T-helper 1 cell treated with Interleukin-12 subunit alpha and Interleukin-12 subunit beta and Interleukin-4 antibody, amounts not matched to agents 30 μg/mL and 1 μg/mL, for 36 hours (primary cell): ENCODE measurements at regions not wholly inside any gene's neighbourhood (a gene's known extent, or its start where the extent isn't known, plus 50 kb on each side); places are given as distances from the start of the nearest gene placed in this dataset.
"Not testable (repeated sequence)": the region's sequence is repeated elsewhere in the genome, so short reads cannot be mapped to it uniquely, and the experiment has no call there.

ENCODE experiments used
- H3K27ac Mint-ChIP-seq: one replicate; pipeline ENCODE4 v1.8.0; 2021; ENCODE audit warnings: mild to moderate bottlenecking, mixed read lengths
- H3K27me3 Mint-ChIP-seq: one replicate; pipeline ENCODE4 v1.8.0; 2021; ENCODE audit warnings: low read depth, mixed read lengths
- H3K36me3 Mint-ChIP-seq: one replicate; pipeline ENCODE4 v1.8.0; 2021; ENCODE audit warnings: low read depth, mixed read lengths
- H3K4me1 Mint-ChIP-seq: one replicate; pipeline ENCODE4 v1.8.0; 2021; ENCODE audit warnings: low read depth, mixed read lengths
- H3K4me3 Mint-ChIP-seq: one replicate; pipeline ENCODE4 v1.8.0; 2021; ENCODE audit warnings: mild to moderate bottlenecking, moderate library complexity, mixed read lengths
- H3K9me3 Mint-ChIP-seq: one replicate; pipeline ENCODE4 v1.8.0; 2021; ENCODE audit warnings: mixed read lengths

DNA sequence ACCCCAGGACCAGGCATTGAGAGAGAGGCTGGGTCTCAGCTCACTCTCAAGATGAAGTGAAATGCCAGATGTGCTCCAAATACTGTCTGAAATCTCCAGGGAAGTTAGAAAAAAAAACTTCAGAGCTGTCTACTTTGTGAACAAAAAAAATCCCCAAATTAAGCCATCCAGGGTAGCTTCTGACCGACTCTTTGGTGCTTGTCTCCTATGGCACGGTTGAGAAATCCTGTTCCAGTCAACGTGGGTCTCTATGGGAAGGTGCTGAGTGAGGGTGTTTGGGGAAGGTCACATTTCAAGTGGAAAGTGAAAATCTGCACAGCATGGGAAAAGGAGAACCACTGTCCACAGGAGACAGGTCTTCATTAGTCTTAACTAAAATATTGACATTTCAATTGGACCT, 322.5 kb upstream of the CFAP20DC start:
- Mint-ChIP-seq H3K9me3 (peaks cover 10% of the 10 kb centered on the region), H3K27ac (no peak overlapping the region), H3K27me3 (no peaks in the 10 kb centered on the region), H3K36me3 (peaks cover 7% of the 10 kb centered on the region), H3K4me3 (no peak overlapping the region), H3K4me1 (peaks cover 11% of the 10 kb centered on the region)

DNA sequence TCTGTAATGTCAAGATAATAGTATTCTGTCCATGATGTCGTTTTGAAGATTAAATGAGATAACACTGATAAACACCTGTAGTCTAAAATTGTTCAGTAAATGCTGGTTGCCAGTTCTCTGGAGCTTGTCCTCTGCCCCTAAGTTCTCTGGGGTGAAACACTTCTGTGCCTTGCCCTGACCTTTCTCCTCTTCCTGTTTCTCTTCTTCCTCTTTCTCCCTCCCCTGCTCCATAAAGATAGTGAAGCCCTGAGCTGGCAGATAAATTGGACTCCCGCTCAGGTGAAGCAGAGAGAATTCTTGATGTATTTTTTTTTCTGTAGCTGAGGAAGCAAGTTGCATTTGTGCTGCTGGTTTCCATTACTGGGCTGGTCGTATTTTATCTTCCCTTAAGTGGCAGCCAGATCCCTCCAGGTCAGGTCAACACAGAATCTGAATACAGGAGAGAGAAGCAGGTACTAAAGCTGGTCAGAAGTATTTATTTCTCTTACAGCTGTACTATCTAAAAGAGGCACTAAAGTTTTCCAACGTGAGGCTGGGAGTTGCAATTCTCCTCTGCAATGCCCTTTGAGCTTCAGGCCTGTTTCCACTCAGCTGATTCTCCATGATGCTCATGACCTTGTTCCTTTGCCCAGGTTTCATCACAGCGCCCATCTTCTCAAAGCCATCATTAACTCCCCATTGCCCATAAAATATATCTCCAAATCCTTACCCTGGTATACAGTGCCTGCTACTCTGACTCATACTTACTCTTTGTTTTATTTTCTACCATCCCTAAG, 319.3 kb upstream of the CFAP20DC start:
- Mint-ChIP-seq H3K27me3 (no peaks in the 10 kb centered on the region), H3K36me3 (peaks cover 1% of the 10 kb centered on the region), H3K4me1 (peaks cover 10% of the 10 kb centered on the region), H3K27ac (no peak overlapping the region), H3K4me3 (no peak overlapping the region), H3K9me3 (no peaks in the 10 kb centered on the region)

DNA sequence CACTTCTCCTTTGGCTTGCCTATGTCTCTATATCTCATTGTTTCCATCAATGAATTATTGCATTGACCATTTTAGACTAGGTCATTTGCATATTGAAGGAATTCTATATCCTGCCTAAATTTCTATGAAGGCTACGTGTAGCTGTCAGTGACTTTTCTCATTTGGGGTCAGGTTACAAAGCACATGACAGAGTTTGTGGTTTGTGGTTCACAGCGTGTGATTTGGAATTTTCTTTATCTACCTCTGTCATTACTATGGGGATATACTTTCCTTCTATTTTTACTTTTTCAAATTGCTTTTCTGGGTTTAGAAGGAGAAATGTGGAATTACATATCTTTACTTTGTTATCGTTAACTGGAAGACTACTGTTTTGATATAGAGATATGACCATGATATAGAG, 317.3 kb upstream of the CFAP20DC start:
- no peak overlapping the region for H3K27ac Mint-ChIP-seq
- peaks cover 10% of the 10 kb centered on the region for H3K4me1 Mint-ChIP-seq
- H3K4me3 Mint-ChIP-seq = no peak overlapping the region
- H3K36me3 Mint-ChIP-seq = peaks cover 1% of the 10 kb centered on the region
- no peaks in the 10 kb centered on the region for H3K27me3 Mint-ChIP-seq
- H3K9me3 Mint-ChIP-seq = no peaks in the 10 kb centered on the region

DNA sequence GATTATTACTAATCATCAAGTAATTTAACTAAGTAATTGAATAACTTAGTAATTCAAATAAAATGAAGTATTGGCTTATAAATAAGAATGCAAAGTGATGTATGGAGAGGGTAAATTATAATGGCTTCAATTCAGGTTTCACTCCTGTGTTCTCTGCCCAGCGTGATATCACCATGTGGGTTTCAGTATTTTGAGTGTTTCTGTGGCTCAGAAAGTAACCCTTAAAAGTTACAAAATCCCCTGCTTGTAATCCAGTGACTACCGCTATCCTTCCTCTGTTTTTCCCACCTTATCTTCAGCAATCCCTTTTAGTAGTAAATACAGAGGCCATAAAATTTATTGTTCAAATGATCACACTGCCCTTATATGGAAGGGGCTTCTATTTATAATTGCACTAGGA, 316.4 kb upstream of the CFAP20DC start:
- Mint-ChIP-seq H3K9me3 (no peaks in the 10 kb centered on the region), H3K27ac (no peak overlapping the region), H3K4me1 (peaks cover 10% of the 10 kb centered on the region), H3K36me3 (no peaks in the 10 kb centered on the region), H3K4me3 (no peak overlapping the region), H3K27me3 (no peaks in the 10 kb centered on the region)

DNA sequence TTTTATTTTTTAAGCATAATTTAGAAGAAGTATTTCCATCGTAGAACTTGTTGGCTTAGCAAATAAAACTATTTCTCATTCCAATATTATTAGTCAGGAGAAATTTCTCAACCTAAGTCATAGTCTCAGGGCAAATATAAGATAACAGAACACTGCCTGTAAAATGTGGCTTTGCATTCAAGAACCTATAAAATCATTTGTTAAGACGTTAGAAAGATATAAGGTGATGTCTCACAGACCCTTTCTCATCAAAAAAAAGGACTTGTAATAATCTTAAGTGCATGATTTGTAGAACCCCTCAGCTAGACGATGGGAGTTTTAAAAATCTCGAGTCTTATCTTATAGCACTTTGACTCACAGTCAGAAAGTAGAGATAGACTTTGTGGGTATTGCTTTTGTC, 314.7 kb upstream of the CFAP20DC start:
- no peak overlapping the region for H3K4me3 Mint-ChIP-seq
- H3K36me3 Mint-ChIP-seq = no peaks in the 10 kb centered on the region
- H3K4me1 Mint-ChIP-seq = peaks cover 10% of the 10 kb centered on the region
- H3K27me3 Mint-ChIP-seq = peaks cover 3% of the 10 kb centered on the region
- H3K9me3 Mint-ChIP-seq = peaks cover 8% of the 10 kb centered on the region
- H3K27ac Mint-ChIP-seq = no peak overlapping the region

DNA sequence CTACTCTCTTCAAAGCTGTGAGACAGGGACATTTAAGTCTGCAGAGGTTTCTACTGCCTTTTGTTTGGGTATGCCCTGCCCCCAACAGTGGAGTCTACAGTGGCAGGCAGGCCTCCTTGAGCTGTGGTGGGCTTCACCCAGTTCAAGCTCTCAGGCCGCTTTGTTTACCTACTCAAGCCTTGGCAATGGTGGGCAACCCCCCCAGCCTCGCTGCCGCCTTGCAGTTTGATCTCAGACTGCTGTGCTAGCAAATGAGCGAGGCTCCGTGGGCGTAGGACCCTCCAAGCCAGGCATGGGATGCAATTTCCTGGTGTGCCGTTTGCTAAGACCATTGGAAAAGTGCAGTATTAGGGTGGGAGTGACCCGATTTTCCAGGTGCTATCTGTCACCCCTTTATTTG, 310.5 kb upstream of the CFAP20DC start:
- H3K27ac Mint-ChIP-seq, H3K27me3 Mint-ChIP-seq, H3K4me1 Mint-ChIP-seq, H3K36me3 Mint-ChIP-seq, H3K4me3 Mint-ChIP-seq: not testable (repeated sequence)
- H3K9me3 Mint-ChIP-seq = peaks cover 24% of the 10 kb centered on the region

DNA sequence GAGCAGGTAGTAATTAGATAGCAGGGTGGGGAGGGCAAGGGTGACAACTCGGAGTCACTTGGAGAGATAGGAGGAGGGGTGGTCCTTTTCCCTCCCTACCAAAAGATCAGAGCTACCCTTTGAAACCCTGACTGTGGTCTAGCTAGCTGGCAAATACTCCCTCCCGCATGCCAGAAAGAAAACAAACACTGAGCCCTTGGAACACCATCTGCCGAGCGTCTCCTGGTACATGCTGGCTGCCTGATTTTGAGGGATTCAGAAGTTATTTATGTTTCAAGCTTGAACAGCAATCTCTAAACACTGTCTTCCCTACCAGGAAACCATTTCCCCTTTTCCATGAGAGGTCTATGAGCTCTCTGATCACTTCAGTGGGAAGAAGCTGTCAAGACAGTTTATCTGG, 291.6 kb upstream of the CFAP20DC start:
- Mint-ChIP-seq H3K36me3 (no peaks in the 10 kb centered on the region), H3K4me1 (peaks cover 5% of the 10 kb centered on the region), H3K4me3 (no peak overlapping the region), H3K27ac (no peak overlapping the region), H3K27me3 (no peaks in the 10 kb centered on the region), H3K9me3 (no peaks in the 10 kb centered on the region)

DNA sequence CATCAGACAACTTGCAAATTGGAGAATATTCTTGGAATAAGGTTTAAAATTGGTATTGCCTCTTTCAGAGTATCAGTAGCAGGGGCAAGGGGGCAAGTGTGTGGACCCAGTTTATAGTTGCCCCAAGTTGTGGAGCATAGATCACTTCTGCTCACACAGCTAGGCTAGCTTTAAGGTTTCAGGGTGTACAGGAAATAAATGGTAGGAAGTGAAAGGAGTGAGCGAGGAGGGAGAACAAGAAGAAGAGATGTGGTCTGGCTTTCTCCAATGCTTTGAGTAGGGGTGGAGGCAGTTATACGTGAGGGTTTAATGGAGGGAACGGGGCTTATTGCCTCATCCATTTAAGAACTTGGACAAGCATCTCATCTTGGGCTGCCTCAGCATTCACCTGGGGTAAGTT, 290.0 kb upstream of the CFAP20DC start:
- Mint-ChIP-seq H3K36me3 (no peaks in the 10 kb centered on the region), H3K9me3 (no peaks in the 10 kb centered on the region), H3K27me3 (no peaks in the 10 kb centered on the region), H3K4me1 (peaks cover 5% of the 10 kb centered on the region), H3K27ac (no peak overlapping the region), H3K4me3 (no peak overlapping the region)

DNA sequence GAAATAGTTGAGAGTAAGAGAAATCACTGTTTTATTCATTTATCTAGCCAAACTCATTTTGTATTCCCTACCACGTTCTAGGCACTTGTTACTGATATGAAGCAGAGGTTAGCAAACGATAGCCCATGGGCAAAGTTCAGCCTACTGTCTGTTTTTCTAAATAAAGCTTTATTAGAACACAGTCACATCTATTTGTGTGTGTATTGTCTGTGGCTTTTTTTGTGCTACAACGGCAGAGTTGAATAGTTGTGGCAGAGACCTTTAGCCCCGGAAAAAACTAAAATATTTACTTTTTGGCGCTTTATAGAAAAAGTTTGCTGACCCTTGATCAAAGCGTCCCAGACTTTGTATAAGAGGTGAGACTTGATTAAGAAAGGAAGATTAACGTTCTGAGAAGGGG, 289.1 kb upstream of the CFAP20DC start:
- Mint-ChIP-seq H3K9me3 (peaks cover 2% of the 10 kb centered on the region), H3K4me3 (no peak overlapping the region), H3K27ac (no peak overlapping the region), H3K4me1 (peaks cover 5% of the 10 kb centered on the region), H3K27me3 (no peaks in the 10 kb centered on the region), H3K36me3 (peaks cover 1% of the 10 kb centered on the region)

DNA sequence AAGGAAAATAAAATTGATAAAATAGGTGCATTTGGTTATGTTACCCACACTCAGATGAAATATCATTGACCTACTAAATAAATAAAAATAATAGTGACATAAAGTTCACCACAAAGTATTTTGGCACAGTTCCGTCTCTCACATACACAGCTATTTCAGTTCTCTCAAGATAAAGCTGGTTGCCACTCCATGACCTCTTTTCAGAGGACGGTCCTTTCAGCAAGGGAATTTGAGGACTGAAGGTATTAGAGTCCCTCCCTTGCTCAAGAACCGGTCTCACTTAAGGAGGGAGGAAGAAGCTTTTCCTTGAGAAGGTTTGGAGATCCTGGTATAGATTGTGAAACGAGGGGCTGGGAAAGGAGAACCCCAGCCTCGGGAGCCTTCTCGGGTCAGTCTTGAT, 285.5 kb upstream of the CFAP20DC start:
- Mint-ChIP-seq H3K36me3 (peaks cover 4% of the 10 kb centered on the region), H3K27me3 (no peaks in the 10 kb centered on the region), H3K27ac (no peak overlapping the region), H3K4me3 (no peak overlapping the region), H3K9me3 (peaks cover 11% of the 10 kb centered on the region), H3K4me1 (peaks cover 5% of the 10 kb centered on the region)

DNA sequence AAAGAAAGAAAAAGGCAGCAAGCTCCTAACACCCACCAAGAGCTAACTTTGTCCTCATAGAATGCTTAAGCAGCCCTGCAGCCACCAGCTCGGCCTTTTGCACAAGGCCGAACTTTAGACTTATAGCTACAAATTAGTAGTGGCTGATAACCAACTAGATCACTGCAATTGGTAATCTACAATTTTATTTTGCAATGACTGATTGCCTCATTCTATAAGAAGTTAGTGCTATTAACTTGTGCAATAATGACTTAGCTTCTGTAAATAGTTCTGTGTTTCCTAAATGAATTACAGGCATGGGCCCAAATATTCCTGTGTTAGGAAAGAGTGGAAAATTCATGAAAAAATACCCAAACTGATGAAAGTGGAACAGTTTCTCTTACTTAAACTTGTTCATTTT, 284.8 kb upstream of the CFAP20DC start:
- no peak overlapping the region for H3K4me3 Mint-ChIP-seq
- no peak overlapping the region for H3K27ac Mint-ChIP-seq

DNA sequence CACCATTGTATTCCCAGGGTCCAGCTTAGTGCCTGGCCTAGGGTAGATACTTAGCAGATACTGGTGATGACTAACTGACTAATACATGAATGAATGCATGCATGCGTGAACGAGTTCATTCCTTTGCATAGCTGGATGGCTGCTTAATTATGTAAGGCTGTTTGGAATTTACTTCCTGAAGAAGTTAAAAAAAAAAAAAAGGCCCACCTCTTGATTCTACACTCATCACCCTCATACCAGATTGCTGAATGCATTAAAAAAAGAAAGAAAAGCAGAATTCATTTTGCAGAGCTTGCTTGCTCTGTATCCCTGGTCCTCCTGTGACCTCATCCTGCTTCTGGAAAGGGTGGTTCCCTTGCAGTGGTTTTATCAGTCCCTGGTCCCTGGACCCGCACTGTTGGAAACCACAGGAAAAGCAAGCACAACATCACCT, 277.6 kb upstream of the CFAP20DC start:
- Mint-ChIP-seq H3K27ac (no peak overlapping the region), H3K27me3 (no peaks in the 10 kb centered on the region), H3K36me3 (no peaks in the 10 kb centered on the region), H3K4me3 (no peak overlapping the region), H3K9me3 (peaks cover 7% of the 10 kb centered on the region), H3K4me1 (no peaks in the 10 kb centered on the region)

More for the DNA sequence above, 284.8 kb upstream of the CFAP20DC start:
- no peaks in the 10 kb centered on the region for H3K4me1 Mint-ChIP-seq
- peaks cover 17% of the 10 kb centered on the region for H3K9me3 Mint-ChIP-seq
- no peaks in the 10 kb centered on the region for H3K27me3 Mint-ChIP-seq
- peaks cover 4% of the 10 kb centered on the region for H3K36me3 Mint-ChIP-seq

DNA sequence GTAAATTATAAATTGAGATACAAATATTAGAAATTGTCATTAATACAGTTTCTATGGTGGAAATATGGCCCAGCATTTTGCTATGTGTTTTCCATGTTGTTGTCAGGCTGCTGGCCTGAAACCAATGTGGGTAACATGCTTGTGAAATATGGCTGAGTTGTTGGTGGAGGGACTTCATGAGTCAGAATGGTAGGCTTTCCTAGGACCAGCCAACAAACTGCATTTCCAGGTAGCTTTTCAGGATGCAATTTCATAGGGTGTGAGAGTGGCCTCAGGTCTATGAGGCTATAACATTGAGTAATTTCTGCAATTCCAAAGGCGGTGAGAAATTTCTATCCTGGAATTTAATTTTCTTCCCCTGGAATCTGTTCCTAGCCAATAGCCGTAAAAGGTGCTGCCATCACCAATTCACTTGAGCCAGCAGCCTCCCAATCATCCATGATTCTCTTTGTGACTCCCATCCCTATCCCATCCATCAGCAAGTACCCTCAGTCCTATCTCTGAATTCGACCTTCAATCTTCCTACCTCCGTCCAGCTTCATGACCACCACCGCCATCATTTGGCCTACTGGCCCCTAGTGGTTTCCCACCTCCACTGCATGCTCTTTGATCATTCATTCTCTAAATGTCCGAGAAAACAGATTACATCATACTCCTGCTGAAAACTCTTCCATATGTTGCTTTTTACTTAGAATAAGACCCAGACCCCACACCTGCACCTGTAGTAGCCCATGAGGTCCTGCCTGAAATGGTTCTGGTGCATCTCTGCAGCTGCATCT, 276.6 kb upstream of the CFAP20DC start:
- H3K27me3 Mint-ChIP-seq = no peaks in the 10 kb centered on the region

DNA sequence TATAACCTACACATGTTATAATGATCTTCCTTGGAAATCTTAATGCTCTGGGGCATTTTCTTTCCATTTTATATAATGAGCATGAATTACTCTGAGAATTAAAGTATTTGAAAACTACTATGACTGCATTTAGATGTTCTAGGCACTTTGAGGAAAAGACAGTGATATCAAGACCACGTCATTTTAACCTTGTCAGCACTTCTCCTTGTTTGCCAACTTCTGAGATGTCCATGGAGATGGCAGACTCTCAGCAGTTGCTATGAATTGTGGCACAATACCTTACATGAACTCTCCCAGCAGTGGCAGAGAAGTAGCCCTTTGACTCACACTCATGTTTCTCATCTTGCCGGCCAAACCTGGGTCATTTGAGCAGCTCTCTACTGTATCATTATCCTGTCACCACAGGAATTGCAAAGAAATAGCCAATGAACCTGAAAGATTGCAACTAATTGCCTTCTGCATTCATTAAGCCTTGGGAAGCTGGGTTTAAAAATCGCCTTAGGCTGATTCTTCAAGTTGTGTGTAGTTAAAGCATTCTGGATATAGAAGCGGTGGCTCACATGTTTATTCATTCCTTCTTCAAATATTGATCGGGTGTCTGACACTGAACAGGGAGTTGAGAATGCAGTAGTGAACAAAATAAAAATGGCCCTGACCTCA, 272.2 kb upstream of the CFAP20DC start:
- Mint-ChIP-seq H3K4me1 (no peaks in the 10 kb centered on the region), H3K27ac (no peak overlapping the region), H3K27me3 (no peaks in the 10 kb centered on the region), H3K9me3 (peaks cover 13% of the 10 kb centered on the region), H3K36me3 (peaks cover 2% of the 10 kb centered on the region), H3K4me3 (no peak overlapping the region)

More for the DNA sequence above, 276.6 kb upstream of the CFAP20DC start:
- H3K4me1 Mint-ChIP-seq = no peaks in the 10 kb centered on the region
- H3K27ac Mint-ChIP-seq = no peak overlapping the region
- no peaks in the 10 kb centered on the region for H3K36me3 Mint-ChIP-seq
- H3K9me3 Mint-ChIP-seq = peaks cover 13% of the 10 kb centered on the region
- no peak overlapping the region for H3K4me3 Mint-ChIP-seq

DNA sequence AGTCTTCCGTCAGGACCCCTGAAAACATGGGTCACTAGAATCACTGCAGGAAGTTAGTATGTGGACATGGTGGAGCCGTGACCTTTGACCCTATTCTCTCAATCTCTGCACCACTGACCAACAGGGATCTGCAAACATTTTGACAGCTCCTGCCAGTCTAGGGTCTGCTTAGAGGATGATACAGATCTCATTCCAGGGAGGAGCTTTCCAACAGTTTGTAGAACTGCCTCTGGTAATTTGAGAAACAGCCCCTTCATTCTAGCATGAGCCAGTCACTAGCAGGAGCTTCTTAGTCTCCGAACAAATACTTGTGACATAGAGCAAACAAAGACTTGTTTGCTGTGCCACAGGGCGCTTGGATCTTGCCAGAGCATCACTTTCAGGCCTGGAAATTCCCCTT, 270.3 kb upstream of the CFAP20DC start:
- Mint-ChIP-seq H3K27me3 (no peaks in the 10 kb centered on the region), H3K36me3 (peaks cover 2% of the 10 kb centered on the region), H3K9me3 (peaks cover 13% of the 10 kb centered on the region), H3K27ac (no peak overlapping the region), H3K4me1 (no peaks in the 10 kb centered on the region), H3K4me3 (no peak overlapping the region)
